ENCODE measurements at regions not wholly inside any gene's neighbourhood (a gene's known extent, or its start where the extent isn't known, plus 50 kb on each side); places are given as distances from the start of the nearest gene placed in this dataset.

- no peak for TF ChIP-seq CTCF (IDR thresholded peaks at IDR 0.05)
- no peak for TF ChIP-seq POLR2A (IDR thresholded peaks at IDR 0.05)
- TF ChIP-seq EP300 (IDR thresholded peaks at IDR 0.05) = no peak
Measured at GRCh38 chr6:88377976-88378568, 211.9 kb upstream of the CNR1 start.

Data from tibial nerve (tissue), 4 donors.